K562 (cell line): ENCODE measurements at regions not wholly inside any gene's neighbourhood (a gene's known extent, or its start where the extent isn't known, plus 50 kb on each side); places are given as distances from the start of the nearest gene placed in this dataset.
A peak's percentile ranks its signal among the peaks of the same experiment; 100 is the strongest.

Experiments used
- BACH1 ChIP-seq: fragments of 200-800 bp; sonication (Bioruptor generic); IDR thresholded peaks from 2 replicates; pipeline ENCODE4 v1.6.1; 2016; ENCODE audit warnings: missing genetic modification characterization, missing compliant biosample characterization
- CEBPG ChIP-seq, 3 experiments: fragments of 200-800 bp in 1 of 3; sonication (Bioruptor generic) in 1 of 3; sonication (generic) in 1 of 3; formaldehyde crosslinking in 1 of 3; IDR thresholded peaks in 2 of 3; conservative IDR thresholded peaks in 1 of 3; 2 replicates each; pipeline versions ENCODE4 v1.6.1 to v1.8.0; 2016 to 2022; ENCODE audit warnings: missing compliant biosample characterization in 2 of 3, missing genetic modification characterization in 2 of 3, mild to moderate bottlenecking in 1 of 3, missing genetic modification reagents in 1 of 3
- DPF2 ChIP-seq: fragments of 450-650 bp; IDR thresholded peaks from 2 replicates; pipeline ENCODE4 v1.6.1; 2016
- FOSL1 ChIP-seq: fragments of 200-800 bp; sonication (Bioruptor generic); conservative IDR thresholded peaks from 2 replicates; pipeline ENCODE4 v1.6.1; 2016; ENCODE audit warnings: missing genetic modification characterization, missing compliant biosample characterization
- FOXP4 ChIP-seq: sonication (generic); formaldehyde crosslinking; IDR thresholded peaks from 2 replicates; pipeline ENCODE4 v1.8.0; 2022; ENCODE audit warnings: mild to moderate bottlenecking, missing genetic modification reagents, borderline replicate concordance
- HLTF ChIP-seq: fragments of 450-650 bp; IDR thresholded peaks from 2 replicates; pipeline ENCODE4 v1.6.1; 2016
- MAFK ChIP-seq: IDR thresholded peaks from 2 replicates; pipeline ENCODE4 v1.6.1; 2011; ENCODE audit warnings: low read length, improper control_type of control experiment
- MYBL2 ChIP-seq, 2 experiments: fragments of 450-650 bp in 1 of 2; sonication (generic) in 1 of 2; formaldehyde crosslinking in 1 of 2; IDR thresholded peaks; 2 replicates each; pipeline versions ENCODE4 v1.6.1 to v1.8.1; 2017 to 2022; ENCODE audit warnings: borderline replicate concordance in 1 of 2, inconsistent platforms in 1 of 2, low read depth in 1 of 2, mild to moderate bottlenecking in 1 of 2, missing genetic modification reagents in 1 of 2, moderate library complexity in 1 of 2
- NFE2L1 ChIP-seq: fragments of 450-650 bp; IDR thresholded peaks from 2 replicates; pipeline ENCODE4 v1.6.1; 2016; ENCODE audit warnings: missing genetic modification characterization, low read depth, mild to moderate bottlenecking, missing compliant biosample characterization, moderate library complexity, borderline replicate concordance
- REST ChIP-seq, 2 experiments: fragments of 450-650 bp; formaldehyde crosslinking in 1 of 2; IDR thresholded peaks; 2 replicates each; pipeline versions ENCODE4 v1.4.0 to v1.6.1; 2014 to 2020; ENCODE audit warnings: mild to moderate bottlenecking in 2 of 2, borderline replicate concordance in 1 of 2, low read depth in 1 of 2
- TAL1 ChIP-seq: fragments of 450-650 bp; IDR thresholded peaks from 2 replicates; pipeline ENCODE4 v1.6.1; 2016; ENCODE audit warnings: mild to moderate bottlenecking
- THRB ChIP-seq: fragments of 450-650 bp; formaldehyde crosslinking; conservative IDR thresholded peaks from 2 replicates; pipeline ENCODE4 v1.4.0; 2022; ENCODE audit warnings: mild to moderate bottlenecking, missing genetic modification characterization
- USF2 ChIP-seq: sonication (generic); formaldehyde crosslinking; IDR thresholded peaks from 2 replicates; pipeline ENCODE4 v1.5.0; 2020; ENCODE audit warnings: missing genetic modification reagents
- ZKSCAN1 ChIP-seq: fragments of 150-350 bp; IDR thresholded peaks from 2 replicates; pipeline ENCODE4 v1.6.1; 2016; ENCODE audit warnings: low read depth, low read length
- ZNF197 ChIP-seq: fragments of 200-800 bp; sonication (Bioruptor generic); IDR thresholded peaks from 2 replicates; pipeline ENCODE4 v1.6.1; 2016; ENCODE audit warnings: low read depth, missing genetic modification characterization, missing compliant biosample characterization
- ZNF324 ChIP-seq: fragments of 250-450 bp; sonication (Bioruptor Pico); IDR thresholded peaks from 2 replicates; pipeline ENCODE4 v1.4.0; 2020; ENCODE audit warnings: mild to moderate bottlenecking

GRCh38 chr7:156192921-156193320 is 380.7 kb upstream of the SHH start (continued):
- TF ChIP-seq ZKSCAN1 (no peak), ZNF324 (no peak), CEBPG (CRISPR knock-in tag; IDR thresholded peaks at IDR 0.05) (no peak), CEBPG (tag; conservative IDR thresholded peaks at IDR 0.05 in 1 of 2, IDR thresholded peaks at IDR 0.05 in 1 of 2) (no peak), ZNF197 (CRISPR knock-in tag) (no peak), REST (IDR thresholded peaks at IDR 0.05; ENCODE audit: borderline replicate concordance) (no peak), REST (CRISPR knock-in tag; IDR thresholded peaks at IDR 0.05; ENCODE audit: low read depth) (no peak), MYBL2 (IDR thresholded peaks at IDR 0.05; ENCODE audit: low read depth) (no peak), MYBL2 (CRISPR knock-in tag; IDR thresholded peaks at IDR 0.05; ENCODE audit: borderline replicate concordance) (no peak), HLTF (no peak), DPF2 (peak; percentile 46; the same call in 1 of the 2 replicates), FOSL1 (tag) (peak; percentile 56), BACH1 (tag) (peak; percentile 80; the same call in 1 of the 2 replicates), TAL1 (no peak), NFE2L1 (tag) (peak; percentile 31; the same call in 1 of the 2 replicates), MAFK (peak; percentile 89), FOXP4 (CRISPR knock-in tag) (no peak), USF2 (no peak), THRB (CRISPR knock-in tag) (no peak)
